ENCODE measurements at regions not wholly inside any gene's neighbourhood (a gene's known extent, or its start where the extent isn't known, plus 50 kb on each side); places are given as distances from the start of the nearest gene placed in this dataset.

GRCh38 chr1:106043971-106044370, 1012.5 kb upstream of the PRMT6 start:
- H3K9me3 ChIP-seq (ENCODE audit: severe bottlenecking), result no peaks in the 10 kb centered on the region
- TF ChIP-seq CTCF (IDR thresholded peaks at IDR 0.05; ENCODE audit: low read depth, low read length), result no peak
- no peak overlapping the region for H3K4me3 ChIP-seq (ENCODE audit: low read depth, low read length)
- no peaks in the 10 kb centered on the region for H3K27me3 ChIP-seq (ENCODE audit: insufficient read depth, low read depth, severe bottlenecking)
- no peaks in the 10 kb centered on the region for H3K36me3 ChIP-seq
- no peak overlapping the region for H3K27ac ChIP-seq
- no peak for DNase-seq

GRCh38 chr1:106047210-106047609, 1009.3 kb upstream of the PRMT6 start:
- TF ChIP-seq CTCF (IDR thresholded peaks at IDR 0.05; ENCODE audit: low read depth, low read length), result no peak
- Histone ChIP-seq H3K4me3 (ENCODE audit: low read depth, low read length) (no peak overlapping the region), H3K36me3 (no peaks in the 10 kb centered on the region), H3K9me3 (ENCODE audit: severe bottlenecking) (no peaks in the 10 kb centered on the region), H3K27ac (no peak overlapping the region), H3K27me3 (ENCODE audit: insufficient read depth, low read depth, severe bottlenecking) (no peaks in the 10 kb centered on the region)
- DNase-seq, result no peak

- Histone ChIP-seq H3K36me3 (no peaks in the 10 kb centered on the region), H3K4me3 (ENCODE audit: low read depth, low read length) (no peak overlapping the region), H3K27me3 (ENCODE audit: insufficient read depth, low read depth, severe bottlenecking) (no peaks in the 10 kb centered on the region), H3K9me3 (ENCODE audit: severe bottlenecking) (no peaks in the 10 kb centered on the region), H3K27ac (no peak overlapping the region)
- TF ChIP-seq CTCF (IDR thresholded peaks at IDR 0.05; ENCODE audit: low read depth, low read length), result no peak
- no peak for DNase-seq
These were observed 1006.9 kb upstream of the PRMT6 start for GRCh38 chr1:106049595-106049994.

- DNase-seq, result no peak
- no peak for TF ChIP-seq CTCF (IDR thresholded peaks at IDR 0.05; ENCODE audit: low read depth, low read length)
- Histone ChIP-seq H3K27me3 (ENCODE audit: insufficient read depth, low read depth, severe bottlenecking) (no peaks in the 10 kb centered on the region), H3K9me3 (ENCODE audit: severe bottlenecking) (no peaks in the 10 kb centered on the region), H3K36me3 (no peaks in the 10 kb centered on the region), H3K4me3 (ENCODE audit: low read depth, low read length) (no peak overlapping the region), H3K27ac (no peak overlapping the region)
These were observed 1000.6 kb upstream of the PRMT6 start for GRCh38 chr1:106055855-106056254.

GRCh38 chr1:106061586-106062495, 994.6 kb upstream of the PRMT6 start:
- no peak for DNase-seq
- Histone ChIP-seq H3K27ac (no peak overlapping the region), H3K9me3 (ENCODE audit: severe bottlenecking) (no peaks in the 10 kb centered on the region), H3K27me3 (ENCODE audit: insufficient read depth, low read depth, severe bottlenecking) (no peaks in the 10 kb centered on the region), H3K36me3 (no peaks in the 10 kb centered on the region), H3K4me3 (ENCODE audit: low read depth, low read length) (no peak overlapping the region)
- TF ChIP-seq CTCF (IDR thresholded peaks at IDR 0.05; ENCODE audit: low read depth, low read length), result no peak

All from WERI-Rb-1 (cell line).